Right atrium auricular region (tissue), 2 donors: ENCODE measurements at regions not wholly inside any gene's neighbourhood (a gene's known extent, or its start where the extent isn't known, plus 50 kb on each side); places are given as distances from the start of the nearest gene placed in this dataset.

Source experiments
- DNase-seq: peaks from one replicate; pipeline ENCODE4 v3.0.0-alpha.2; 2019; ENCODE audit warnings: low spot score
- H3K27ac ChIP-seq, 2 donors: fragments of 200-600 bp; sonication (generic); 1 replicate in 1 of 2; 2 replicates in 1 of 2; pipeline ENCODE4 v1.5.1; 2016 to 2019
- H3K27me3 ChIP-seq, 2 donors: fragments of 200-600 bp; sonication (generic); one replicate each; pipeline versions ENCODE4 v1.5.1 to v1.6.0; 2017 to 2019
- H3K36me3 ChIP-seq: fragments of 200-600 bp; sonication (generic); one replicate; pipeline ENCODE4 v1.5.1; 2016
- H3K4me1 ChIP-seq, 2 donors: fragments of 200-600 bp; sonication (generic); one replicate each; pipeline versions ENCODE4 v1.5.1 to v1.6.0; 2017 to 2019
- H3K4me3 ChIP-seq, 2 donors: fragments of 200-600 bp; sonication (generic); 1 replicate in 1 of 2; 2 replicates in 1 of 2; pipeline ENCODE4 v1.5.1; 2017 to 2019; ENCODE audit warnings: mild to moderate bottlenecking in 1 of 2, moderate library complexity in 1 of 2
- H3K9me3 ChIP-seq, 2 donors: fragments of 200-600 bp; sonication (generic); one replicate each; pipeline ENCODE4 v1.5.1; 2019
- CTCF ChIP-seq, 2 donors: fragments of 200-600 bp; sonication (generic); IDR thresholded peaks; one replicate each; pipeline ENCODE4 v1.5.1; 2019; ENCODE audit warnings: antibody characterized with exemption in 2 of 2

- TF ChIP-seq CTCF (IDR thresholded peaks at IDR 0.05): no peak
- Histone ChIP-seq H3K4me1 (peaks cover 0 to 21% of the 10 kb centered on the region in 2 donors), H3K27ac (peak overlapping the region; percentile 23 to 76), H3K36me3 (no peaks in the 10 kb centered on the region), H3K9me3 (no peaks in the 10 kb centered on the region), H3K27me3 (no peaks in the 10 kb centered on the region), H3K4me3 (no peak overlapping the region)
- no peak for DNase-seq
Measured at GRCh38 chr2:226673314-226673723, 126.3 kb downstream of the IRS1 start.

- H3K4me1 ChIP-seq: peaks cover 0 to 21% of the 10 kb centered on the region in 2 donors
- H3K9me3 ChIP-seq: no peaks in the 10 kb centered on the region
- H3K27ac ChIP-seq: peak overlapping the region; percentile 53 to 76
- H3K4me3 ChIP-seq: no peak overlapping the region
- no peaks in the 10 kb centered on the region for H3K27me3 ChIP-seq
- no peaks in the 10 kb centered on the region for H3K36me3 ChIP-seq
- TF ChIP-seq CTCF (IDR thresholded peaks at IDR 0.05): no peak
- DNase-seq: no peak
Measured at GRCh38 chr2:226671141-226671676, 128.4 kb downstream of the IRS1 start.

GRCh38 chr2:226669905-226670304 is 129.7 kb downstream of the IRS1 start:
- no peaks in the 10 kb centered on the region for H3K27me3 ChIP-seq
- no peak overlapping the region for H3K4me3 ChIP-seq
- H3K4me1 ChIP-seq: peaks cover 0 to 21% of the 10 kb centered on the region in 2 donors
- peak overlapping the region; percentile 53 to 76 for H3K27ac ChIP-seq
- TF ChIP-seq CTCF (IDR thresholded peaks at IDR 0.05): no peak
- DNase-seq: no peak
- no peaks in the 10 kb centered on the region for H3K36me3 ChIP-seq
- no peaks in the 10 kb centered on the region for H3K9me3 ChIP-seq

GRCh38 chr2:226669249-226669648 is 130.4 kb downstream of the IRS1 start:
- DNase-seq: no peak
- Histone ChIP-seq H3K4me1 (peaks cover 0 to 25% of the 10 kb centered on the region in 2 donors), H3K27me3 (no peaks in the 10 kb centered on the region), H3K36me3 (no peaks in the 10 kb centered on the region), H3K4me3 (no peak overlapping the region), H3K27ac (peak overlapping the region in 1 of 2 donors; percentile 76), H3K9me3 (no peaks in the 10 kb centered on the region)
- no peak for TF ChIP-seq CTCF (IDR thresholded peaks at IDR 0.05)

- no peak for DNase-seq
- TF ChIP-seq CTCF (IDR thresholded peaks at IDR 0.05): no peak
- Histone ChIP-seq H3K9me3 (no peaks in the 10 kb centered on the region), H3K27me3 (no peaks in the 10 kb centered on the region), H3K4me1 (peaks cover 0 to 21% of the 10 kb centered on the region in 2 donors), H3K4me3 (no peak overlapping the region), H3K27ac (no peak overlapping the region), H3K36me3 (no peaks in the 10 kb centered on the region)
Measured at GRCh38 chr2:226667736-226668135, 131.9 kb downstream of the IRS1 start.

GRCh38 chr2:226665306-226665831 is 134.3 kb downstream of the IRS1 start:
- no peak overlapping the region for H3K27ac ChIP-seq
- no peak for DNase-seq
- H3K4me1 ChIP-seq: peaks cover 0 to 22% of the 10 kb centered on the region in 2 donors
- no peaks in the 10 kb centered on the region for H3K9me3 ChIP-seq
- no peaks in the 10 kb centered on the region for H3K36me3 ChIP-seq
- H3K4me3 ChIP-seq: no peak overlapping the region
- no peaks in the 10 kb centered on the region for H3K27me3 ChIP-seq
- TF ChIP-seq CTCF (IDR thresholded peaks at IDR 0.05): no peak
